GM21367 (cell line): ENCODE measurements at regions not wholly inside any gene's neighbourhood (a gene's known extent, or its start where the extent isn't known, plus 50 kb on each side); places are given as distances from the start of the nearest gene placed in this dataset.

Experiments used
- ATAC-seq: cut with Tn5 transposase; IDR thresholded peaks from one replicate; pipeline ENCODE4 v1.9.1; 2021; ENCODE audit not compliant: unreplicated experiment

GRCh38 chr11:134571301-134571700 is 159.3 kb upstream of the B3GAT1 start:
- ATAC-seq = no peak

DNA sequence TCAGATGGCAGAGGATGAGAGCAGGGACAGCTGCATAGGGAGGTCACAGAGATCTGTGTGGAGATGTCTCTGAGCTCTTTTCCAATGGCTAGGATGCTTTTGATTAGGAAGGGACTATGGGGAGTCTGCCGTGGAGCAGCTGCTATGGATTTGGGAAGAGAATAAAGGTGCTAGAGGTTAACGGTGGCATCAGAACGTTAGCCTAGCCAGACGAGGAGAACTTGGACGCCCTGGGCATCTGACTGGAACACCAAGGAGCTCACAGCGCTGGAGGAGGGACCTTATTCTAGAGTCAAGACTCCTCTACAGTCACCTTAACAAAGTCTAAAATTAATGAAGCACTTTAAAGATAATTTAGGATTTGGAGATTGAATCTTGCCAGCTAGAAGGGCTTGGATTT is 157.2 kb upstream of the B3GAT1 start:
- no peak for ATAC-seq

GRCh38 chr11:134566311-134566710 is 154.3 kb upstream of the B3GAT1 start:
- ATAC-seq = no peak

GRCh38 chr11:134565343-134565891 is 153.4 kb upstream of the B3GAT1 start:
- ATAC-seq = no peak

GRCh38 chr11:134564472-134565200 is 152.6 kb upstream of the B3GAT1 start:
- ATAC-seq = no peak

- ATAC-seq = no peak
Observed at GRCh38 chr11:134562941-134563471, 151.0 kb upstream of the B3GAT1 start.

GRCh38 chr11:134562196-134562595 is 150.2 kb upstream of the B3GAT1 start:
- ATAC-seq = no peak

DNA sequence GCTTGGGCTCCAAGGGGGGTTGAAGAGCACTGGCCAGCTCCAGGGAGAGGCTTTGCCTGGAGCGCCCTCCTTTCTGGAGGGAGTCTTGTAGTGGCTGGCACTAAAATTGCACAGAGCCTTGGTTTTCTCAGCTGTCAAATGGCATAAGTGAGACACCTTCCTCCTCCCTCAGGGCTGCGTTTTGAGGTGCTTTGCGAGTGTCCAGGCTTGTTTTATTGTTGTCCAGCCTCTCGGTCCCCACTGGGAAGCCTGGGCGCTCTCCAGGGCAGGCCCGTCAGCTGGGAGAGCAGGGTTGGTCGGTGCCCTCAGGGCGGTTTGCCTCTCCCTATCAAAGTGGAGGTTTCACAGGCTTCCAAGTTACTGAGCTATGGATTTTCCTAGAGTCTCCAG is 149.3 kb upstream of the B3GAT1 start:
- ATAC-seq = no peak

DNA sequence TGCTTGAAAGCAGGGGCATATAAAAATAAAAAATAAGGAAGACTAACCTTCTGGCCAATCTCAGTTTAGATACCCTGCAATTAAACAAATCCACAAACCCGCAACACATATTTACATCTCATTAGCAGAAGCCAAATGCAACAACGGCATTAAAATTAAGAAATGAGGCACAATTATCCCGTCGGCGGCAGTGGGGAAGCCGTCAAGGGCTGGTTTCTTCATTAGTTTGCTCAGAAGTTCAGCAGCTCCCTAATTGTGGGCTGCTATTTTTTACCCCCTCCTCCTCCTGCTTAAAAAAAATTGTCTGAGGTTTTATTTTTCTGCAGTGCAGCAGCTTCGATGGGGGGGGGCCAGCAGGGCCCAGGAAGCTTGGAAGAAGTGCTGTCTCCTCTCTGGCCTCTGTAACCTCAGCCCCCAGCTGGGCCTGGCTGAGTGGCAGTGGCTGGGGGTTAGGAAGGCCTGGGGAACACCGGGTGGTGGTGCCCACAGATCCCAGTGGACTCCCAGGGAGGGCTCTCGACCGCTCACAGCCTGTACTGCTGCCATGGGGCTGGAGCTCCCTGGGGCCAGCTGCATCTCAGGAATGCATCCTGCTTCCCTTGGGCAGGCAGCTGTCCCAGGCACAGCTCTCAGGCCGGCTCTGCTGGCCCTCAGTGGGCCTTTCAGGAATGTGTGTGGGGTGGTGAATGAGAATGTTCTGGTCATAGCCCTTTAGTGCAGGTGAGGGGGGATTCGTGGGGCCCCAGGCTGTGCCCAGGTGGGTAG is 148.7 kb upstream of the B3GAT1 start:
- no peak for ATAC-seq

GRCh38 chr11:134560066-134560465 is 148.0 kb upstream of the B3GAT1 start:
- ATAC-seq = no peak

- ATAC-seq = no peak
Observed at GRCh38 chr11:134559602-134559962, 147.5 kb upstream of the B3GAT1 start.

GRCh38 chr11:134558916-134559601 is 147.0 kb upstream of the B3GAT1 start:
- ATAC-seq = no peak

GRCh38 chr11:134558258-134558835 is 146.3 kb upstream of the B3GAT1 start:
- ATAC-seq = no peak

- no peak for ATAC-seq
Observed at GRCh38 chr11:134557571-134558257, 145.7 kb upstream of the B3GAT1 start.

DNA sequence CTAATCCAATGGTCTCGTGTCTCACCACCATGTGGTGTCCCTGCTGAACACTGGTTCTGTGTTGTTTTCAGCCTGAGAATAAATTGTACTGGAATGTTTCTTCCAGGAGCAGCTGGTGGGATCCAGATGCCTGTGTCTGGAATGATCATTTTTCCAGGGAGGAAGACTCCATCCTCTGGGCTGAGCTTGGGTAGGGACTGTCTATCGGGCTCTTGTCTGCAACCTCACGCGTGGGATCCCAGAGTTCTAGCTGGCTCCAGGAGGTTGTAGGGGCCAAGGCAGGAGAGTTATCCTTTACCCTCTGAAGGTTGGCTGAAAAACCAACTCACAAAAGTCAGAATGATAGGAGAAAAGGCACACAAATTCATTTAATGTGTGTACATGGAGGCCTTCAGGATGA is 144.1 kb upstream of the B3GAT1 start:
- ATAC-seq = no peak

DNA sequence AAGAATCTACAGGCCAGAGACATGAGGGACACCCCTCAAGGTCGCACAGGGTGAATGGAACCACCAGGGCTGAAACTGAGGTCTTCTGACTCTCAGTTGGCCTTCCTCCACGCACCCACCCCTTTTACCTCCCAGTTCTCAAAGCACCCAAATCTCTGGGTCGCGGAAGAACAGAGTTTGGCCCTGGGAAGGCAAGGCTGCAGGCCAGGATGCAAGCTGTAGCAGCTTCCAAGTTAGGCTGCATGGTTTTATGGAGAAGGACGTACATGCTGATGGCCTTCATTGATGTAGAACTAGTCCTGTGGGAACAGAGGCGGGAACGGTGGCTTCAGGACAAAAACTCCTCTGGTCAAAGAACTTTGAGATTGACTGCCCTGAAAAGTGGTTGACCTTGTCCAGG is 143.5 kb upstream of the B3GAT1 start:
- no peak for ATAC-seq

DNA sequence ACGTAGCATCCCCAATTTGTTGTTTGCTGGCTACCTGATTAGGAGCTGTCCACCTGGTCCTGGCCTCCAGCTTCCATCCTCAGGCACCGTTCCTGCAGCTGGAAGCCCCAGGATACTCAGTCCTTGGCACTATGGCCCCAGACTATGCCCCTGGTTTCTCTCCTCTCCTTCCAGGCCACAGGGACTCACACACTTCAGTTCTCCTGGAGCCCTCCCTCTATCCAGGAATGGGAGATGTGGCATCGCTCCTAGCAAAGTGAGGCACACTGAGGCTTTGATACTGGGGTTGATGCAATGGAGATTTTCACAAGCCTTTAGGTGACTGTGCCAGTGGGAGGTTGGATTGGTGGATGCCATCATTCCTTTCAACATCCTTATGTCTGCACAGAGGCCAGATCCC is 142.8 kb upstream of the B3GAT1 start:
- ATAC-seq = no peak

GRCh38 chr11:134554106-134554505 is 142.1 kb upstream of the B3GAT1 start:
- ATAC-seq = no peak

GRCh38 chr11:134552749-134553148 is 140.7 kb upstream of the B3GAT1 start:
- no peak for ATAC-seq

DNA sequence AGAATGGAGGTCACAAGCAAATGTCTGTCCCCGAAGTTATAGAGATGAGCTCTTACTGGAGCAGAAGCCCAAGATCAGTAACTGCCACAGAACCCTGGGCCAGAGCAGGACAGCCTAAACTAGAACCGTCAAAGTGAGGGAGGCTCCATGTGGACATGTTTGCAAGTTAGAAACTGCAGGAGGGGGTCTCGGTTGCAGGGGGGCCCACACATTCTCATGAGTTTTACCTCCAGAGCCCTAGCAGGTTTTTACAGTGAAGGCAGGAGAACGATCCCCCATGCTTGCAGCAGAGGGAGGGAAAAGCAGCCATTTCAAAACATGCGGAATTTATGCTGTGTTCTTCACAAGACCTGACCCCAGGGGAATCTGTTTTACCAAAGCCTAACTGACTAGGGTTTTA is 133.5 kb upstream of the B3GAT1 start:
- ATAC-seq = no peak
